H9 (cell line): ENCODE measurements at regions not wholly inside any gene's neighbourhood (a gene's known extent, or its start where the extent isn't known, plus 50 kb on each side); places are given as distances from the start of the nearest gene placed in this dataset.

Source experiments
- DNase-seq: peaks from one replicate; pipeline ENCODE4 v3.0.0-alpha.2; 2017
- H2AFZ ChIP-seq: one replicate; pipeline ENCODE4 v1.6.1; 2013; ENCODE audit warnings: mild to moderate bottlenecking, low read length, control low read depth, moderate library complexity
- H2AK5ac ChIP-seq: 2 replicates; pipeline ENCODE4 v1.6.1; 2013; ENCODE audit warnings: low read length, control low read depth, mixed read lengths; ENCODE audit not compliant: insufficient read length
- H2BK120ac ChIP-seq: one replicate; pipeline ENCODE4 v1.6.1; 2013; ENCODE audit warnings: low read depth, mild to moderate bottlenecking, low read length, control low read depth, inconsistent platforms; ENCODE audit not compliant: poor library complexity, severe bottlenecking
- H2BK12ac ChIP-seq: 2 replicates; pipeline ENCODE4 v1.6.1; 2013; ENCODE audit warnings: low read length, control low read depth, mixed read lengths, low read depth; ENCODE audit not compliant: insufficient read length
- H2BK15ac ChIP-seq: 2 replicates; pipeline ENCODE4 v1.6.1; 2013; ENCODE audit warnings: low read depth, low read length, control low read depth
- H2BK20ac ChIP-seq: one replicate; pipeline ENCODE4 v1.6.1; 2013; ENCODE audit warnings: low read depth, mild to moderate bottlenecking, low read length, control low read depth, inconsistent platforms; ENCODE audit not compliant: poor library complexity, severe bottlenecking
- H2BK5ac ChIP-seq: 2 replicates; pipeline ENCODE4 v1.6.1; 2013; ENCODE audit warnings: low read length, control low read depth, mixed read lengths; ENCODE audit not compliant: insufficient read length
- H3K14ac ChIP-seq: 2 replicates; pipeline ENCODE4 v1.6.1; 2013; ENCODE audit warnings: low read length, control low read depth; ENCODE audit not compliant: insufficient read depth
- H3K18ac ChIP-seq: 2 replicates; pipeline ENCODE4 v1.6.1; 2013; ENCODE audit warnings: low read depth, mild to moderate bottlenecking, mixed read lengths, low read length, control low read depth; ENCODE audit not compliant: insufficient read length
- H3K23ac ChIP-seq: 2 replicates; pipeline ENCODE4 v1.6.1; 2013; ENCODE audit warnings: low read length, control low read depth, mixed read lengths, low read depth; ENCODE audit not compliant: insufficient read length
- H3K23me2 ChIP-seq: 2 replicates; pipeline ENCODE4 v1.6.1; 2013; ENCODE audit warnings: low read depth, mild to moderate bottlenecking, mixed read lengths, low read length, control low read depth; ENCODE audit not compliant: insufficient read length, poor library complexity, severe bottlenecking
- H3K27ac ChIP-seq: 2 replicates; pipeline ENCODE4 v1.5.1; 2013; ENCODE audit warnings: low read length, control low read depth, mixed read lengths, low read depth; ENCODE audit not compliant: insufficient read length
- H3K27me3 ChIP-seq: 2 replicates; pipeline ENCODE4 v1.6.1; 2013; ENCODE audit warnings: low read length, control low read depth, inconsistent platforms; ENCODE audit not compliant: insufficient read depth
- H3K4ac ChIP-seq: 2 replicates; pipeline ENCODE4 v1.6.1; 2013; ENCODE audit warnings: low read depth, mild to moderate bottlenecking, control low read depth, inconsistent platforms, low read length, moderate library complexity
- H3K4me1 ChIP-seq: 2 replicates; pipeline ENCODE4 v1.6.1; 2013; ENCODE audit warnings: low read length, control low read depth, inconsistent platforms; ENCODE audit not compliant: insufficient read depth
- H3K4me2 ChIP-seq: 2 replicates; pipeline ENCODE4 v1.6.1; 2013; ENCODE audit warnings: low read length, control low read depth, mixed read lengths; ENCODE audit not compliant: insufficient read length, insufficient read depth
- H3K56ac ChIP-seq: 2 replicates; pipeline ENCODE4 v1.6.1; 2013; ENCODE audit warnings: low read depth, mild to moderate bottlenecking, mixed read lengths, low read length, control low read depth; ENCODE audit not compliant: insufficient read length
- H3K79me1 ChIP-seq: 2 replicates; pipeline ENCODE4 v1.6.1; 2013; ENCODE audit warnings: low read depth, mild to moderate bottlenecking, moderate library complexity, low read length, control low read depth, inconsistent platforms; ENCODE audit not compliant: insufficient read depth, poor library complexity, severe bottlenecking
- H3K79me2 ChIP-seq: 2 replicates; pipeline ENCODE4 v1.6.1; 2013; ENCODE audit warnings: low read length, control low read depth, inconsistent platforms; ENCODE audit not compliant: insufficient read depth
- H3K9ac ChIP-seq: 2 replicates; pipeline ENCODE4 v1.6.1; 2013; ENCODE audit warnings: low read length, control low read depth, mixed read lengths; ENCODE audit not compliant: insufficient read length; ENCODE audit errors: extremely low read depth
- H3K9me3 ChIP-seq: one replicate; pipeline ENCODE4 v1.6.1; 2013; ENCODE audit warnings: low read depth, low read length, inconsistent platforms; ENCODE audit not compliant: control insufficient read depth
- H3T11ph ChIP-seq: one replicate; pipeline ENCODE4 v1.6.1; 2013; ENCODE audit warnings: mild to moderate bottlenecking, low read length, control low read depth, inconsistent platforms
- H4K20me1 ChIP-seq: one replicate; pipeline ENCODE4 v1.6.1; 2013; ENCODE audit not compliant: control insufficient read depth, insufficient read length, insufficient read depth
- H4K5ac ChIP-seq: 2 replicates; pipeline ENCODE4 v1.6.1; 2013; ENCODE audit warnings: low read depth, mild to moderate bottlenecking, mixed read lengths, low read length, control low read depth; ENCODE audit not compliant: insufficient read length
- H4K8ac ChIP-seq: replicated peaks from 2 replicates; pipeline ENCODE4 v1.6.1; 2013; ENCODE audit warnings: low read length, control low read depth, mixed read lengths, low read depth; ENCODE audit not compliant: insufficient read length
- H4K91ac ChIP-seq: 2 replicates; pipeline ENCODE4 v1.6.1; 2013; ENCODE audit warnings: low read depth, mild to moderate bottlenecking, moderate library complexity, mixed read lengths, low read length, control low read depth; ENCODE audit not compliant: insufficient read length
- H3K27ac Mint-ChIP-seq, 3 experiments: 2 replicates in 2 of 3; 3 replicates in 1 of 3; pipeline ENCODE4 v1.8.0; 2020 to 2021; ENCODE audit warnings: mixed read lengths in 3 of 3, mild to moderate bottlenecking in 1 of 3, moderate library complexity in 1 of 3
- H3K27me3 Mint-ChIP-seq: 2 replicates; pipeline ENCODE4 v1.8.0; 2021; ENCODE audit warnings: low read depth, mild to moderate bottlenecking, moderate library complexity, mixed read lengths
- H3K36me3 Mint-ChIP-seq, 3 experiments: 2 replicates in 2 of 3; 3 replicates in 1 of 3; pipeline ENCODE4 v1.8.0; 2020 to 2021; ENCODE audit warnings: low read depth in 3 of 3, mixed read lengths in 3 of 3; ENCODE audit not compliant: insufficient read depth in 1 of 3
- H3K4me1 Mint-ChIP-seq, 2 experiments: 2 replicates each; pipeline ENCODE4 v1.8.0; 2020; ENCODE audit warnings: mixed read lengths in 2 of 2
- H3K4me3 Mint-ChIP-seq, 2 experiments: 2 replicates in 1 of 2; 3 replicates in 1 of 2; pipeline ENCODE4 v1.8.0; 2020 to 2021; ENCODE audit warnings: mild to moderate bottlenecking in 2 of 2, mixed read lengths in 2 of 2, moderate library complexity in 1 of 2
- H3K9me3 Mint-ChIP-seq, 2 experiments: 2 replicates in 1 of 2; 3 replicates in 1 of 2; pipeline ENCODE4 v1.8.0; 2020; ENCODE audit warnings: mild to moderate bottlenecking in 2 of 2, mixed read lengths in 2 of 2, moderate library complexity in 1 of 2
- WGBS: extraction: QIAGEN DNeasy Blood & Tissue Kit; methylation state at CpG from one replicate; pipeline ENCODE4 v1.1.7; 2013; ENCODE audit warnings: missing lambda C conversion rate, low lambda C conversion rate, mixed read lengths; ENCODE audit not compliant: insufficient read length; ENCODE audit errors: extremely low coverage; 5-methylcytosine and 5-hydroxymethylcytosine counted together
- TF ChIP-seq, protein P1 (sequence below): fragments of 200-600 bp; sonication (generic); conservative IDR thresholded peaks from 3 replicates; pipeline ENCODE4 v1.8.0; 2021; ENCODE audit warnings: antibody characterized with exemption, mild to moderate bottlenecking

DNA sequence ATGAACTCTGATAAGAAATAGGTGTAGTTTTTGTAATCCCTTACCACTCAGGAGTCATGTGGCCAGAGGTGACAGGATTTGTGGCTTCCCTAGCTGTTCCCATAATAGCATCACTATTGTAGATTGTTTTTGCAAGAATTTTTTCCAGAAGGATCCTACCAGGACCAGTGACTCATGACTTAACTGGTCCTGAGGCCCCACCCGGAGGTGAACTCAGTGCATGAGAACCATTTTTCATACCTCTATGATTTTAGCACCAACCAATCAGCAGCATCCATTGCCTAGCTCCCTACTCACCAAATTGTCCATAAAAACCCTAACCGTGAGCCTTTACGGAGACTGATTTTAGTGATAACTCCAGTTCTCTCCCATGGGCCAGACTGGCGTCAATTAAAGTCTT, 484.8 kb downstream of the PSAT1 start:
- Mint-ChIP-seq H3K9me3 (no peaks in the 10 kb centered on the region), H3K27ac (no peak overlapping the region), H3K27me3 (no peaks in the 10 kb centered on the region; the same call in 1 of the 2 replicates), H3K4me1 (peaks cover 13 to 25% of the 10 kb centered on the region in 2 experiments), H3K36me3 (no peaks in the 10 kb centered on the region), H3K4me3 (no peak overlapping the region)
- H3K79me2 ChIP-seq, result no peaks in the 10 kb centered on the region
- no peak overlapping the region for H4K91ac ChIP-seq
- no peak overlapping the region for H2AFZ ChIP-seq
- no peak overlapping the region for H2AK5ac ChIP-seq
- H3K27me3 ChIP-seq, result no peaks in the 10 kb centered on the region
- H4K20me1 ChIP-seq, result no peaks in the 10 kb centered on the region
- H4K5ac ChIP-seq, result no peak overlapping the region
- TF ChIP-seq, protein P1, sequence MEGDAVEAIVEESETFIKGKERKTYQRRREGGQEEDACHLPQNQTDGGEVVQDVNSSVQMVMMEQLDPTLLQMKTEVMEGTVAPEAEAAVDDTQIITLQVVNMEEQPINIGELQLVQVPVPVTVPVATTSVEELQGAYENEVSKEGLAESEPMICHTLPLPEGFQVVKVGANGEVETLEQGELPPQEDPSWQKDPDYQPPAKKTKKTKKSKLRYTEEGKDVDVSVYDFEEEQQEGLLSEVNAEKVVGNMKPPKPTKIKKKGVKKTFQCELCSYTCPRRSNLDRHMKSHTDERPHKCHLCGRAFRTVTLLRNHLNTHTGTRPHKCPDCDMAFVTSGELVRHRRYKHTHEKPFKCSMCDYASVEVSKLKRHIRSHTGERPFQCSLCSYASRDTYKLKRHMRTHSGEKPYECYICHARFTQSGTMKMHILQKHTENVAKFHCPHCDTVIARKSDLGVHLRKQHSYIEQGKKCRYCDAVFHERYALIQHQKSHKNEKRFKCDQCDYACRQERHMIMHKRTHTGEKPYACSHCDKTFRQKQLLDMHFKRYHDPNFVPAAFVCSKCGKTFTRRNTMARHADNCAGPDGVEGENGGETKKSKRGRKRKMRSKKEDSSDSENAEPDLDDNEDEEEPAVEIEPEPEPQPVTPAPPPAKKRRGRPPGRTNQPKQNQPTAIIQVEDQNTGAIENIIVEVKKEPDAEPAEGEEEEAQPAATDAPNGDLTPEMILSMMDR, result no peak
- peaks cover 5% of the 10 kb centered on the region for H3K4me1 ChIP-seq
- no peak overlapping the region for H3K27ac ChIP-seq
- no peak overlapping the region for H3K18ac ChIP-seq
- WGBS, result no CpG with 5 or more reads among the region's 4 CpGs
- H3K9ac ChIP-seq, result no peak overlapping the region
- H3K14ac ChIP-seq, result no peak overlapping the region
- H2BK15ac ChIP-seq, result no peak overlapping the region
- no peaks in the 10 kb centered on the region for H3K79me1 ChIP-seq
- no peak for DNase-seq
- no peak overlapping the region for H2BK20ac ChIP-seq
- H2BK120ac ChIP-seq, result no peak overlapping the region
- H3T11ph ChIP-seq, result no peak overlapping the region
- H3K23ac ChIP-seq, result no peak overlapping the region
- no peaks in the 10 kb centered on the region for H3K23me2 ChIP-seq
- H3K4ac ChIP-seq, result no peak overlapping the region
- no peaks in the 10 kb centered on the region for H3K9me3 ChIP-seq
- no peak overlapping the region for H2BK12ac ChIP-seq
- no peak overlapping the region for H3K4me2 ChIP-seq
- no peak overlapping the region for H4K8ac ChIP-seq
- H3K56ac ChIP-seq, result no peak overlapping the region
- no peak overlapping the region for H2BK5ac ChIP-seq
